SJSA1 (cell line): ENCODE measurements at regions not wholly inside any gene's neighbourhood (a gene's known extent, or its start where the extent isn't known, plus 50 kb on each side); places are given as distances from the start of the nearest gene placed in this dataset.
A peak's percentile ranks its signal among the peaks of the same experiment; 100 is the strongest.

Experiments
- DNase-seq, 2 experiments: peaks; one replicate each; pipeline ENCODE4 v3.0.0-alpha.2; 2015 to 2020; ENCODE audit warnings: low spot score in 2 of 2, low read depth in 1 of 2
- H3K27ac ChIP-seq: fragments of 250-450 bp; sonication (Bioruptor Pico); 2 replicates; pipeline ENCODE4 v1.5.1; 2020; ENCODE audit warnings: mild to moderate bottlenecking, moderate library complexity
- H3K27me3 ChIP-seq: fragments of 250-450 bp; sonication (Bioruptor Pico); replicated peaks from 2 replicates; pipeline ENCODE4 v1.5.1; 2020; ENCODE audit warnings: mild to moderate bottlenecking, moderate library complexity
- H3K36me3 ChIP-seq: fragments of 250-450 bp; sonication (Bioruptor Pico); 2 replicates; pipeline ENCODE4 v1.5.1; 2020; ENCODE audit warnings: mild to moderate bottlenecking
- H3K4me1 ChIP-seq: fragments of 250-450 bp; sonication (Bioruptor Pico); replicated peaks from 2 replicates; pipeline ENCODE4 v1.6.1; 2021; ENCODE audit warnings: mild to moderate bottlenecking
- H3K4me3 ChIP-seq: fragments of 250-450 bp; sonication (Bioruptor Pico); 2 replicates; pipeline ENCODE4 v1.5.1; 2020; ENCODE audit warnings: mild to moderate bottlenecking
- H3K9me3 ChIP-seq: fragments of 250-450 bp; sonication (Bioruptor Pico); replicated peaks from 2 replicates; pipeline ENCODE4 v1.5.1; 2020; ENCODE audit warnings: mild to moderate bottlenecking

- H3K9me3 ChIP-seq = no peaks in the 10 kb centered on the region
Observed at GRCh38 chr2:61713457-61713856, 140.4 kb downstream of the FAM161A start.

DNA sequence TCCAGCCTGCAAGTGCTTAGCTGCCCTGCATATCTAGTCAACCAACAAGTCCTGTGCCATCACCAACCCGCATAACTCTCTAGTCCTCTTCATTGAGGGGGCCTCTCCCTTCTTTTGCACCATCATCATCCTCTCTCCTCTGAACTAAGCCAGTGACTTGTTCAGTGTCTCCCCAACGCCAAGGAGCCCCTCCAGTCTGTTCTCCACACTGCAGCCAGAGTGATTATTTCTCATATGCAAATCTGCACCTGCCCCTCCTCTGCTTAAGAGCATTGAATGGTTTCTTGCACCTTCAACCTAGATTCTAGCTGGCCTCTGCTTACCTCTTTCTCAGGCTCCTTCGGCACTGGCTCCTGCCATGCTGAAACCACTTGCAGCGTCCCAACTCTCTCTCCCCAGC is 141.8 kb downstream of the FAM161A start:
- no peak for DNase-seq
- Histone ChIP-seq H3K27ac (no peak overlapping the region), H3K27me3 (no peaks in the 10 kb centered on the region), H3K36me3 (no peaks in the 10 kb centered on the region), H3K4me1 (no peaks in the 10 kb centered on the region), H3K9me3 (no peaks in the 10 kb centered on the region), H3K4me3 (no peak overlapping the region)

More at GRCh38 chr2:61713457-61713856, 140.4 kb downstream of the FAM161A start:
- Histone ChIP-seq H3K27ac (no peak overlapping the region), H3K36me3 (no peaks in the 10 kb centered on the region), H3K4me3 (no peak overlapping the region), H3K27me3 (no peaks in the 10 kb centered on the region), H3K4me1 (no peaks in the 10 kb centered on the region)
- DNase-seq = no peak

GRCh38 chr2:61710711-61711110 is 143.1 kb downstream of the FAM161A start:
- no peaks in the 10 kb centered on the region for H3K36me3 ChIP-seq
- H3K27me3 ChIP-seq = no peaks in the 10 kb centered on the region
- H3K4me3 ChIP-seq = no peak overlapping the region
- H3K27ac ChIP-seq = no peak overlapping the region
- no peaks in the 10 kb centered on the region for H3K4me1 ChIP-seq
- no peak for DNase-seq
- no peaks in the 10 kb centered on the region for H3K9me3 ChIP-seq

GRCh38 chr2:61707984-61708852 is 145.6 kb downstream of the FAM161A start:
- no peak for DNase-seq

GRCh38 chr2:61705625-61706024 is 148.2 kb downstream of the FAM161A start:
- Histone ChIP-seq H3K4me3 (no peak overlapping the region), H3K9me3 (no peaks in the 10 kb centered on the region), H3K4me1 (no peaks in the 10 kb centered on the region), H3K27me3 (no peaks in the 10 kb centered on the region), H3K36me3 (no peaks in the 10 kb centered on the region), H3K27ac (no peak overlapping the region)
- no peak for DNase-seq

More at GRCh38 chr2:61707984-61708852, 145.6 kb downstream of the FAM161A start:
- no peaks in the 10 kb centered on the region for H3K9me3 ChIP-seq
- H3K36me3 ChIP-seq = no peaks in the 10 kb centered on the region
- H3K27me3 ChIP-seq = no peaks in the 10 kb centered on the region
- no peak overlapping the region for H3K4me3 ChIP-seq
- H3K4me1 ChIP-seq = no peaks in the 10 kb centered on the region
- H3K27ac ChIP-seq = no peak overlapping the region

DNA sequence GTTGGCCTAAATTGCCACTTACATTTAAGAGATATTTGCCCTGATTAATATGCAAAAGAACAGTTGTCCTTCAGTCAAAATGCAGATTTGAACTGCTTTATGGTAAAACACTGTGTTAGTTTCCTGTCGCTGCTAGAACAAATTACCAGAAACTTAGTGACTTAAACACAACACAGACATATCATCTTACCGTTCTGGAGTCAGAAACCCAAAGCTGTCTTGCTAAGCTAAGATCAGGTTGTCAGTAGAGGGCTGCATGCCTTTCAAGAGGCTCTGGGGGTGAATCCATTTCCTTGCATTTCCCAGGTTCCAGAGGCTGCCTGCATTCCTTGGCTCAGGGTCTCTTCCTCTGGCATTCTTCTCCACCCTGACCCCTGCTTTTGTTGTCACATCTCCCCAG is 149.5 kb downstream of the FAM161A start:
- H3K27me3 ChIP-seq = no peaks in the 10 kb centered on the region
- no peak for DNase-seq
- H3K36me3 ChIP-seq = no peaks in the 10 kb centered on the region
- H3K4me1 ChIP-seq = no peaks in the 10 kb centered on the region
- H3K9me3 ChIP-seq = no peaks in the 10 kb centered on the region
- no peak overlapping the region for H3K27ac ChIP-seq
- no peak overlapping the region for H3K4me3 ChIP-seq

- no peak for DNase-seq
- no peaks in the 10 kb centered on the region for H3K9me3 ChIP-seq
- H3K36me3 ChIP-seq = no peaks in the 10 kb centered on the region
- H3K4me1 ChIP-seq = no peaks in the 10 kb centered on the region
- no peak overlapping the region for H3K27ac ChIP-seq
- H3K27me3 ChIP-seq = no peaks in the 10 kb centered on the region
- H3K4me3 ChIP-seq = no peak overlapping the region
Observed at GRCh38 chr2:61702088-61702467, 151.8 kb downstream of the FAM161A start.

DNA sequence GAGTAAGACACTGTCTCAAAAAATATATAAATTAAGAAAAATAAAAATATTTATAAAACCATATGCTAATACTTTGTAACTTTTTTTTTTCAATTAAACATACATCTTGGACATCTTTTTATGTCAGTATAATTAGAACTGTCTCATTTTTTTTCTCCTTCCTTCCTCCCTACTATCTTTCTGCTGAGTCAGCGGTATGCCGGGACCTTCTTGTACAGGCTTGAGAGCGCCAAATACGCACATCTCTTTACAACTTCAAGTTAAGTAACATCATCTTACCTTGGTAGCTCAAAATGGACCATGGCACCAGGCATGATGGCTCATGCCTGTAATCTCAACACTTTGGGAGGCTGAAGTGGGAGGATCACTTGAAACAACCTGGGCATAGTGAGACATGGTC is 153.4 kb downstream of the FAM161A start:
- Histone ChIP-seq H3K4me1 (no peaks in the 10 kb centered on the region), H3K27me3 (no peaks in the 10 kb centered on the region), H3K9me3 (no peaks in the 10 kb centered on the region), H3K27ac (no peak overlapping the region), H3K4me3 (no peak overlapping the region), H3K36me3 (no peaks in the 10 kb centered on the region)
- DNase-seq = no peak

GRCh38 chr2:61694312-61695274 is 156.4 kb upstream of the XPO1 start:
- Histone ChIP-seq H3K27ac (no peak overlapping the region), H3K36me3 (no peaks in the 10 kb centered on the region), H3K9me3 (no peaks in the 10 kb centered on the region), H3K4me1 (peaks cover 5% of the 10 kb centered on the region; the same call in 1 of the 2 replicates), H3K27me3 (no peaks in the 10 kb centered on the region), H3K4me3 (peak overlapping the region; percentile 62)
- DNase-seq = peak; percentile 69 to 94

- H3K4me3 ChIP-seq = no peak overlapping the region
- no peak for DNase-seq
- H3K4me1 ChIP-seq = peaks cover 5% of the 10 kb centered on the region; the same call in 1 of the 2 replicates
- no peaks in the 10 kb centered on the region for H3K9me3 ChIP-seq
- no peaks in the 10 kb centered on the region for H3K27me3 ChIP-seq
- no peaks in the 10 kb centered on the region for H3K36me3 ChIP-seq
- H3K27ac ChIP-seq = no peak overlapping the region
Observed at GRCh38 chr2:61693744-61694143, 155.6 kb upstream of the XPO1 start.

GRCh38 chr2:61690078-61690596 is 152.0 kb upstream of the XPO1 start:
- Histone ChIP-seq H3K36me3 (no peaks in the 10 kb centered on the region), H3K9me3 (no peaks in the 10 kb centered on the region), H3K4me3 (no peak overlapping the region), H3K27ac (no peak overlapping the region), H3K27me3 (no peaks in the 10 kb centered on the region), H3K4me1 (peaks cover 5% of the 10 kb centered on the region; the same call in 1 of the 2 replicates)
- no peak for DNase-seq

GRCh38 chr2:61689568-61689967 is 151.4 kb upstream of the XPO1 start:
- H3K9me3 ChIP-seq = no peaks in the 10 kb centered on the region
- DNase-seq = no peak
- H3K36me3 ChIP-seq = no peaks in the 10 kb centered on the region
- H3K27ac ChIP-seq = no peak overlapping the region
- H3K4me1 ChIP-seq = peaks cover 5% of the 10 kb centered on the region; the same call in 1 of the 2 replicates
- no peak overlapping the region for H3K4me3 ChIP-seq
- H3K27me3 ChIP-seq = no peaks in the 10 kb centered on the region

DNA sequence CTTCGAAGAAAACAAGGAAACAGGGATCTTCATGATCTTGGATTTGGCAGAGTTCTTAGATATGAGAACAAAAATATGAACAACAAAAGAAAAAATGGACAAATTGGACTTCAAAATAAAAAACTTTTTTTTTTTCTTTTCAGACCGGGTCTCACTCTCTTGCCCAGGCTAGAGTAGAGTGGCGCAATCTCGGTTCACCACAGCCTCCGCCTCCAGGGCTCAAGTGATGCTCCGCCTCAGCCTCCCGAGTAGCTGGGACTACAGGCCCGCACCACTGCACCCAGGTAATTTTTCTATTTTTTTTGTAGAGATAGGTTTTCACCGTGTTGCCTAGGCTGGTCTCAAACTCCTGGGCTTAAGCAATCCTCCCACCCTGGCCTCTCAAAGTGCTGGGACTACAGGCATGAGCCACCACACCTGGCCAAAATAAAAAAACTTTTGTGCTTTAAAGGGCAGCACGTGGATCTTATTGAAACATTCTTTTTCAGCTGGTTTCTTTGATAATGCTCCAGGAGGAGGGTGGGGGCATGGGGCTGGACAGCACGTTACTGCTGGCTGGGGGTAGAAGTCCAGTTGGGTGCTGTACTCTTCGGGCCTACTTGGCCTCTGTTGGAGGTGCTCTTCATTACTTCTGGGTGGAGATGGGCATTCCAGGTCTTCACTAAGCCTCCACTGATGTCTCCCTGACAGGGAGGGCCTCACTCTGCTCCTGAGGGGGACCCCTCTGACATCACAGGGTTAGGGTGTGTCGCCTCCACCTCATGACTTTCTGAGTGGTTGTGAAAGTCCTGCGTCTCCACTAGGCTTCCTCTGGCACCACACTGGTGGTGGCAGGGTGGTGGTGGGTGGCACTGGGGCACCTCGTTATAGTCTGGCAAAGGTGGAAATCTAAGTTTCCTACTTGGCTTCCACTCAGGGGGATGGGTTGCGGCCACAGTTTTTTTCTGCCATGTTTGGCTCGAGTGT is 150.5 kb upstream of the XPO1 start:
- H3K4me3 ChIP-seq = no peak overlapping the region
- DNase-seq = no peak
- no peaks in the 10 kb centered on the region for H3K36me3 ChIP-seq
- H3K4me1 ChIP-seq = no peaks in the 10 kb centered on the region
- no peaks in the 10 kb centered on the region for H3K9me3 ChIP-seq
- H3K27ac ChIP-seq = no peak overlapping the region
- H3K27me3 ChIP-seq = no peaks in the 10 kb centered on the region
